K562 (cell line): ENCODE measurements at regions not wholly inside any gene's neighbourhood (a gene's known extent, or its start where the extent isn't known, plus 50 kb on each side); places are given as distances from the start of the nearest gene placed in this dataset.

ENCODE experiments used
- ATAC-seq: fragments of 200-7000 bp; cut with Tn5 transposase; 3 replicates; pipeline ENCODE4 v1.9.1; 2020; ENCODE audit warnings: moderate library complexity
- BruUV-seq: library from RNA; stranded (reverse); fragments of 400-500 nt; replicated peaks from 2 replicates; lab custom pipeline; 2021; lab: Mats Ljungman, UMichigan
- CTCF ChIA-PET: fragments of 300-600 bp; formaldehyde crosslinking; extraction: SDS; loops from one replicate; lab custom pipeline; 2021; ENCODE audit warnings: low intra/inter-chr PET ratio; lab: Yijun Ruan, JAX
- POLR2A ChIA-PET: fragments of 300-600, 350-650 bp; sonication (Branson Sonifier 250); formaldehyde crosslinking; extraction: SDS; loops from one replicate; lab custom pipeline; 2021; ENCODE audit warnings: antibody characterized with exemption, inconsistent platforms; lab: Yijun Ruan, JAX
- DNase-seq, 4 experiments: peaks; one replicate each; pipeline versions ENCODE4 v3.0.0 to v3.0.0-alpha.2; 2011 to 2018; ENCODE audit warnings: low spot score in 3 of 4, mixed read lengths in 3 of 4; ENCODE audit errors: extremely low read depth in 1 of 4
- FAIRE-seq: peaks from 2 replicates; lab custom pipeline; 2011; peaks lifted over from hg19 to GRCh38; lab: Jason Lieb, UNC
- H2AFZ ChIP-seq: 2 replicates; pipeline ENCODE4 v1.6.0; 2011; ENCODE audit warnings: low read depth, low read length, control low read depth, inconsistent platforms
- H3K27ac ChIP-seq: fragments of 200-600 bp; 3 replicates; pipeline ENCODE4 v1.8.0; 2011; ENCODE audit warnings: low read depth, mild to moderate bottlenecking, control low read depth, inconsistent platforms, low read length, moderate library complexity, mixed read lengths; ENCODE audit errors: extremely low read depth
- H3K27me3 ChIP-seq, 2 experiments: fragments of 300-600 bp in 1 of 2; 2 replicates in 1 of 2; 3 replicates in 1 of 2; pipeline versions ENCODE4 v1.6.0 to v1.8.0; 2011; ENCODE audit warnings: inconsistent platforms in 2 of 2, low read length in 2 of 2, mild to moderate bottlenecking in 1 of 2, mixed read lengths in 1 of 2, moderate library complexity in 1 of 2; ENCODE audit not compliant: control insufficient read depth in 2 of 2, insufficient read depth in 2 of 2
- H3K36me3 ChIP-seq: fragments of 300-600 bp; 3 replicates; pipeline ENCODE4 v1.8.0; 2011; ENCODE audit warnings: mild to moderate bottlenecking, low read length, inconsistent platforms; ENCODE audit not compliant: control insufficient read depth, insufficient read depth
- H3K4me1 ChIP-seq, 2 experiments: fragments of 200-600 bp in 1 of 2; replicated peaks in 1 of 2; 2 replicates in 1 of 2; 3 replicates in 1 of 2; pipeline versions ENCODE4 v1.5.1 to v1.8.0; 2011; ENCODE audit warnings: inconsistent platforms in 2 of 2, low read length in 2 of 2, mild to moderate bottlenecking in 1 of 2, mixed read lengths in 1 of 2, moderate library complexity in 1 of 2; ENCODE audit not compliant: control insufficient read depth in 2 of 2, insufficient read depth in 2 of 2
- H3K4me2 ChIP-seq: 2 replicates; pipeline ENCODE4 v1.6.1; 2011; ENCODE audit warnings: low read length, control low read depth, inconsistent platforms, mixed read lengths; ENCODE audit not compliant: insufficient read depth
- H3K4me3 ChIP-seq: fragments of 200-600 bp; sonication (generic), shearing (Covaris generic); 2 replicates; pipeline ENCODE4 v1.5.1; 2016; ENCODE audit warnings: control low read depth, inconsistent platforms
- H3K79me2 ChIP-seq: fragments of 200-600 bp; 3 replicates; pipeline ENCODE4 v1.8.0; 2011; ENCODE audit warnings: low read length, inconsistent platforms; ENCODE audit not compliant: control insufficient read depth, insufficient read depth
- H3K9ac ChIP-seq, 2 experiments: 2 replicates each; pipeline versions ENCODE4 v1.6.0 to v1.6.1; 2011; ENCODE audit warnings: low read depth in 2 of 2, low read length in 2 of 2, control low read depth in 1 of 2, inconsistent platforms in 1 of 2, mild to moderate bottlenecking in 1 of 2, mixed read lengths in 1 of 2; ENCODE audit not compliant: insufficient read depth in 1 of 2
- H3K9me1 ChIP-seq: one replicate; pipeline ENCODE4 v1.6.0; 2011; ENCODE audit warnings: inconsistent platforms, mild to moderate bottlenecking, low read length, moderate library complexity; ENCODE audit not compliant: control insufficient read depth, insufficient read depth
- H3K9me3 ChIP-seq: replicated peaks from 2 replicates; pipeline ENCODE4 v1.5.1; 2011; ENCODE audit warnings: low read depth, low read length, inconsistent platforms; ENCODE audit not compliant: control insufficient read depth, insufficient read depth
- H4K20me1 ChIP-seq: replicated peaks from 2 replicates; pipeline ENCODE4 v1.6.1; 2011; ENCODE audit warnings: low read length, inconsistent platforms, mixed read lengths; ENCODE audit not compliant: control insufficient read depth, insufficient read depth
- CBX8 ChIP-seq: fragments of 200-600 bp; sonication (generic); IDR thresholded peaks from 2 replicates; pipeline ENCODE4 v1.6.1; 2012; ENCODE audit warnings: borderline replicate concordance, mixed run types, low read depth, mild to moderate bottlenecking, moderate library complexity, mixed read lengths, low read length, control low read depth, inconsistent platforms; ENCODE audit not compliant: poor library complexity, severe bottlenecking; ENCODE audit errors: extremely low read depth
- CEBPG ChIP-seq, 3 experiments: fragments of 200-800 bp in 1 of 3; sonication (Bioruptor generic) in 1 of 3; sonication (generic) in 1 of 3; formaldehyde crosslinking in 1 of 3; IDR thresholded peaks in 2 of 3; conservative IDR thresholded peaks in 1 of 3; 2 replicates each; pipeline versions ENCODE4 v1.6.1 to v1.8.0; 2016 to 2022; ENCODE audit warnings: missing compliant biosample characterization in 2 of 3, missing genetic modification characterization in 2 of 3, mild to moderate bottlenecking in 1 of 3, missing genetic modification reagents in 1 of 3
- CHAMP1 ChIP-seq: fragments of 450-650 bp; IDR thresholded peaks from 2 replicates; pipeline ENCODE4 v1.6.1; 2016; ENCODE audit warnings: mild to moderate bottlenecking
- DIDO1 ChIP-seq: fragments of 450-650 bp; IDR thresholded peaks from 2 replicates; pipeline ENCODE4 v1.6.1; 2016; ENCODE audit warnings: low read depth, missing biosample characterization, missing genetic modification characterization
- KDM5B ChIP-seq: fragments of 200-600 bp; sonication (generic); IDR thresholded peaks from 2 replicates; pipeline ENCODE4 v1.6.1; 2012; ENCODE audit warnings: low read depth, mild to moderate bottlenecking, moderate library complexity, low read length, control low read depth, inconsistent platforms; ENCODE audit not compliant: insufficient replicate concordance
- POLR2AphosphoS5 ChIP-seq: IDR thresholded peaks from 2 replicates; pipeline ENCODE4 v1.6.1; 2011; ENCODE audit warnings: mild to moderate bottlenecking, low read depth, low read length, moderate library complexity; ENCODE audit not compliant: control insufficient read depth, insufficient read depth
- RBM39 ChIP-seq: fragments of 200-400 bp; formaldehyde crosslinking; optimal IDR thresholded peaks from 2 replicates; pipeline ENCODE3; 2018; ENCODE audit warnings: low read depth, low read length
- SMARCA4 ChIP-seq: fragments of 450-650 bp; IDR thresholded peaks from 2 replicates; pipeline ENCODE4 v1.6.1; 2016
- SPI1 ChIP-seq: IDR thresholded peaks from 2 replicates; pipeline ENCODE4 v1.6.1; 2011; ENCODE audit warnings: low read depth, low read length, control low read depth, borderline replicate concordance
- TAL1 ChIP-seq: fragments of 450-650 bp; IDR thresholded peaks from 2 replicates; pipeline ENCODE4 v1.6.1; 2016; ENCODE audit warnings: mild to moderate bottlenecking
- TBP ChIP-seq: optimal IDR thresholded peaks from 2 replicates; pipeline ENCODE3; 2011; ENCODE audit warnings: low read depth, low read length, improper control_type of control experiment
- TEAD1 ChIP-seq, 2 experiments: fragments of 450-650 bp in 1 of 2; sonication (generic) in 1 of 2; formaldehyde crosslinking; IDR thresholded peaks; 2 replicates each; pipeline versions ENCODE4 v1.4.0 to v1.8.0; 2020 to 2022; ENCODE audit warnings: mild to moderate bottlenecking in 2 of 2, missing genetic modification reagents in 1 of 2
- TEAD2 ChIP-seq: fragments of 450-650 bp; IDR thresholded peaks from 2 replicates; pipeline ENCODE4 v1.6.1; 2016; ENCODE audit warnings: missing genetic modification characterization, control low read depth, missing compliant biosample characterization
- YY1 ChIP-seq, 3 experiments: IDR thresholded peaks; 2 replicates each; pipeline ENCODE4 v1.6.1; 2011; ENCODE audit warnings: low read length in 2 of 3, mild to moderate bottlenecking in 2 of 3, moderate library complexity in 2 of 3, borderline replicate concordance in 1 of 3, control low read depth in 1 of 3, low read depth in 1 of 3; ENCODE audit not compliant: insufficient read depth in 3 of 3, insufficient replicate concordance in 2 of 3, control insufficient read depth in 1 of 3, insufficient read length in 1 of 3; ENCODE audit errors: extremely low read depth in 1 of 3
- ZNF436 ChIP-seq: fragments of 250-450, 450-650 bp; sonication (Bioruptor Pico); formaldehyde crosslinking; IDR thresholded peaks from 2 replicates; pipeline ENCODE4 v1.7.0; 2020; ENCODE audit warnings: mild to moderate bottlenecking
- ZNF77 ChIP-seq: fragments of 250-450 bp; sonication (Bioruptor Pico); IDR thresholded peaks from 2 replicates; pipeline ENCODE4 v1.5.0; 2020
- WGBS: fragments of 100-300 bp; shearing (Covaris generic); methylation state at CpG from one replicate; pipeline ENCODE4 v1.1.6; 2016; ENCODE audit warnings: low coverage, mixed read lengths; ENCODE audit not compliant: insufficient coverage; ENCODE audit errors: missing lambda C conversion rate; 5-methylcytosine and 5-hydroxymethylcytosine counted together
- in situ Hi-C: fragments of 300-500 bp; cut with MboI; formaldehyde crosslinking; loops from 4 replicates; pipeline ENCODE4 v1.15.0; 2018; ENCODE audit warnings: inconsistent platforms, mixed read lengths
- intact Hi-C: fragments of 100-400 bp; cut with micrococcal nuclease; formaldehyde crosslinking; loops from 2 replicates; pipeline ENCODE4 v1.14.2; 2022

- WGBS: 2% methylated on average over 4 of the region's 4 CpGs
- FAIRE-seq (no peak), DNase-seq (no peak)
Observed at GRCh38 chr14:98501836-98502235, 770.2 kb downstream of the BCL11B start.

GRCh38 chr14:98503086-98503815, 768.7 kb downstream of the BCL11B start:
- H3K27me3 ChIP-seq: no peaks in the 10 kb centered on the region
- no TSS peak for BruUV-seq
- intact Hi-C loops (no loop called here), in situ Hi-C loops (no loop called here)
- no peak for FAIRE-seq
- no peak overlapping the region for H3K9ac ChIP-seq
- no peak overlapping the region for H2AFZ ChIP-seq
- ChIA-PET CTCF (no interaction called here), POLR2A (no interaction called here)
- no peaks in the 10 kb centered on the region for H3K9me1 ChIP-seq
- WGBS: 0% methylated on average over 6 of the region's 6 CpGs
- no peaks in the 10 kb centered on the region for H3K79me2 ChIP-seq
- H3K36me3 ChIP-seq: no peaks in the 10 kb centered on the region
- no peaks in the 10 kb centered on the region for H3K4me1 ChIP-seq
- ATAC-seq: no peak
- H3K27ac ChIP-seq: no peak overlapping the region
- H3K4me2 ChIP-seq: no peak overlapping the region
- no peaks in the 10 kb centered on the region for H4K20me1 ChIP-seq
- H3K9me3 ChIP-seq: no peaks in the 10 kb centered on the region
- DNase-seq: no peak
- no peak overlapping the region for H3K4me3 ChIP-seq
- no peak for TF ChIP-seq ZNF436 (CRISPR knock-in tag)
- TF ChIP-seq SPI1: no peak
- TF ChIP-seq DIDO1 (tag): no peak
- no peak for TF ChIP-seq TBP
- no peak for TF ChIP-seq YY1 (IDR thresholded peaks at IDR 0.05; ENCODE audit: borderline replicate concordance in 1 of 3, control insufficient read depth in 1 of 3, extremely low read depth in 1 of 3, insufficient read depth in 3 of 3, insufficient read length in 1 of 3, insufficient replicate concordance in 2 of 3, low read depth in 1 of 3, low read length in 2 of 3)
- no peak for TF ChIP-seq CBX8
- no peak for TF ChIP-seq RBM39
- no peak for TF ChIP-seq POLR2AphosphoS5
- TF ChIP-seq CHAMP1: no peak

More at GRCh38 chr14:98501836-98502235, 770.2 kb downstream of the BCL11B start:
- Histone ChIP-seq H3K9ac (no peak overlapping the region), H3K4me3 (no peak overlapping the region), H3K4me1 (no peaks in the 10 kb centered on the region), H4K20me1 (no peaks in the 10 kb centered on the region), H3K27ac (no peak overlapping the region), H3K79me2 (no peaks in the 10 kb centered on the region), H3K36me3 (no peaks in the 10 kb centered on the region), H2AFZ (no peak overlapping the region), H3K9me3 (no peaks in the 10 kb centered on the region), H3K4me2 (no peak overlapping the region), H3K27me3 (no peaks in the 10 kb centered on the region), H3K9me1 (no peaks in the 10 kb centered on the region)
- TF ChIP-seq TAL1 (no peak), TEAD1 (CRISPR knock-in tag; IDR thresholded peaks at IDR 0.05) (no peak), CEBPG (CRISPR knock-in tag; IDR thresholded peaks at IDR 0.05) (no peak), CEBPG (tag; conservative IDR thresholded peaks at IDR 0.05 in 1 of 2, IDR thresholded peaks at IDR 0.05 in 1 of 2) (no peak), SMARCA4 (no peak), TEAD2 (no peak), ZNF77 (no peak), KDM5B (no peak)
- no peak for ATAC-seq
- in situ Hi-C loops (no loop called here), intact Hi-C loops (no loop called here)
- ChIA-PET CTCF (no interaction called here), POLR2A (no interaction called here)
- no TSS peak for BruUV-seq
